ENCODE measurements at regions not wholly inside any gene's neighbourhood (a gene's known extent, or its start where the extent isn't known, plus 50 kb on each side); places are given as distances from the start of the nearest gene placed in this dataset.

- no peaks in the 10 kb centered on the region for H3K9me3 ChIP-seq
- no peak for DNase-seq
- intact Hi-C loops (cut with DNase I), result no loop called here
These were observed 68.2 kb upstream of the SLC35G4 start for GRCh38 chr18:11541179-11541578.

GRCh38 chr18:11533942-11534496 lies 75.4 kb upstream of the SLC35G4 start:
- WGBS, 2 donors, result 93 to 99% methylated on average over 12 to 13 of the region's 13 CpGs
- H3K27me3 ChIP-seq, result no peaks in the 10 kb centered on the region
- no peaks in the 10 kb centered on the region for H3K36me3 ChIP-seq
- no peak overlapping the region for H3K4me3 ChIP-seq (replicated peaks in 1 of 3)
- TF ChIP-seq CTCF (IDR thresholded peaks at IDR 0.05) (no peak), POLR2A (IDR thresholded peaks at IDR 0.05) (no peak)
- intact Hi-C loops (cut with DNase I), result no loop called here
- H3K9me3 ChIP-seq, result no peaks in the 10 kb centered on the region
- no peaks in the 10 kb centered on the region for H3K4me1 ChIP-seq
- no peak overlapping the region for H3K27ac ChIP-seq
- no peak for DNase-seq

More at GRCh38 chr18:11541179-11541578, 68.2 kb upstream of the SLC35G4 start:
- H3K27me3 ChIP-seq, result no peaks in the 10 kb centered on the region
- 97 to 100% methylated on average over 1 of the region's 1 CpG for WGBS, 2 donors
- no peak for TF ChIP-seq CTCF (IDR thresholded peaks at IDR 0.05)
- no peak for TF ChIP-seq POLR2A (IDR thresholded peaks at IDR 0.05)
- no peaks in the 10 kb centered on the region for H3K4me1 ChIP-seq
- H3K4me3 ChIP-seq (replicated peaks in 1 of 3), result no peak overlapping the region
- no peak overlapping the region for H3K27ac ChIP-seq
- H3K36me3 ChIP-seq, result no peaks in the 10 kb centered on the region

- intact Hi-C loops (cut with DNase I), result no loop called here
- 95% methylated on average over 13 of the region's 13 CpGs; no CpG with 5 or more reads in 1 of the 2 donors for WGBS, 2 donors
These were observed 75.9 kb upstream of the SLC35G4 start for GRCh38 chr18:11533513-11533890.

GRCh38 chr18:11532758-11533512 lies 76.5 kb upstream of the SLC35G4 start:
- Histone ChIP-seq H3K9me3 (no peaks in the 10 kb centered on the region), H3K4me1 (no peaks in the 10 kb centered on the region), H3K4me3 (replicated peaks in 1 of 3) (no peak overlapping the region), H3K27me3 (no peaks in the 10 kb centered on the region), H3K27ac (no peak overlapping the region), H3K36me3 (no peaks in the 10 kb centered on the region)
- intact Hi-C loops (cut with DNase I), result no loop called here
- 95 to 97% methylated on average over 33 to 35 of the region's 35 CpGs for WGBS, 2 donors
- TF ChIP-seq POLR2A (IDR thresholded peaks at IDR 0.05) (no peak), CTCF (IDR thresholded peaks at IDR 0.05) (no peak)
- no peak for DNase-seq

More at GRCh38 chr18:11533513-11533890, 75.9 kb upstream of the SLC35G4 start:
- H3K27ac ChIP-seq, result no peak overlapping the region
- H3K27me3 ChIP-seq, result no peaks in the 10 kb centered on the region
- no peak for DNase-seq
- H3K36me3 ChIP-seq, result no peaks in the 10 kb centered on the region
- H3K4me3 ChIP-seq (replicated peaks in 1 of 3), result no peak overlapping the region
- no peaks in the 10 kb centered on the region for H3K4me1 ChIP-seq
- H3K9me3 ChIP-seq, result no peaks in the 10 kb centered on the region
- TF ChIP-seq CTCF (IDR thresholded peaks at IDR 0.05), result no peak
- TF ChIP-seq POLR2A (IDR thresholded peaks at IDR 0.05), result no peak

- H3K4me1 ChIP-seq, result no peaks in the 10 kb centered on the region
- intact Hi-C loops (cut with DNase I), result no loop called here
- H3K36me3 ChIP-seq, result no peaks in the 10 kb centered on the region
- H3K9me3 ChIP-seq, result no peaks in the 10 kb centered on the region
- H3K27ac ChIP-seq, result no peak overlapping the region
- H3K4me3 ChIP-seq (replicated peaks in 1 of 3), result no peak overlapping the region
- no peaks in the 10 kb centered on the region for H3K27me3 ChIP-seq
- DNase-seq, result no peak
- TF ChIP-seq POLR2A (IDR thresholded peaks at IDR 0.05) (no peak), CTCF (IDR thresholded peaks at IDR 0.05) (no peak)
- 95 to 96% methylated on average over 6 of the region's 6 CpGs for WGBS, 2 donors
These were observed 80.3 kb upstream of the SLC35G4 start for GRCh38 chr18:11529081-11529480.

All from thyroid gland (tissue), 4 donors.